Amygdala (tissue), 56 donors: ENCODE measurements at regions not wholly inside any gene's neighbourhood (a gene's known extent, or its start where the extent isn't known, plus 50 kb on each side); places are given as distances from the start of the nearest gene placed in this dataset.
"Not testable (repeated sequence)": the region's sequence is repeated elsewhere in the genome, so short reads cannot be mapped to it uniquely, and the experiment has no call there.

Experiments
- DNase-seq, 56 donors: peaks; one replicate each; lab custom pipeline; 2025; lab: John Stamatoyannopoulos, UW

DNA sequence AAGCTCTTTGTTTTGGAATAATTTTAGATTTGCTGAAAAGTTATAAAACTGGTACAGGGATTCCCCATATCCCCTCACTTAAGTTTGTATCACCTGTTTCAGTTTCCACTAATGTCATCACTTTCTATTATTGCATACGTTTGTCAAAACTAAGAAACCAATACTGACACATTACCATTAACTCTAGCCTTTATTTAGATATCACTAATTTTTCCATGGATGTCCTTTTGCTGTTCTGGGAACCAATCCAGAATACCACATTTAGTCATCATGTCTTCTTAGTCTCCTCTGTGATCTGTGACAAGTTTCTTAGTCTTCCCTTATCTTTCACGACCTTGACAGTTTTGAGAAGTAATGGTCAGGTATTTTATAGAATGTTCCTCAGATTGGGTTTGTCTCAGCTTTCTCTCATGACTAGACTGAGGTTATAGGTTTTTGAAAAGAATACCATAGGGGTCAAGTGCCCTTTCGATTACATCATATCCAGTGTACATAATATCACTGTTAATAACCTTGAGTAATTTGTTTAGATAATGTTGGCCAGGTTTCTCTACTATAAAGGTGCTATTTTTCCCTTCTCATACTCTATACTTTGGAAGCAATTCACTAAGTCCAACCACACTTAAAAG, 51.9 kb upstream of the NMUR2 start:
- DNase-seq, result no peak

DNA sequence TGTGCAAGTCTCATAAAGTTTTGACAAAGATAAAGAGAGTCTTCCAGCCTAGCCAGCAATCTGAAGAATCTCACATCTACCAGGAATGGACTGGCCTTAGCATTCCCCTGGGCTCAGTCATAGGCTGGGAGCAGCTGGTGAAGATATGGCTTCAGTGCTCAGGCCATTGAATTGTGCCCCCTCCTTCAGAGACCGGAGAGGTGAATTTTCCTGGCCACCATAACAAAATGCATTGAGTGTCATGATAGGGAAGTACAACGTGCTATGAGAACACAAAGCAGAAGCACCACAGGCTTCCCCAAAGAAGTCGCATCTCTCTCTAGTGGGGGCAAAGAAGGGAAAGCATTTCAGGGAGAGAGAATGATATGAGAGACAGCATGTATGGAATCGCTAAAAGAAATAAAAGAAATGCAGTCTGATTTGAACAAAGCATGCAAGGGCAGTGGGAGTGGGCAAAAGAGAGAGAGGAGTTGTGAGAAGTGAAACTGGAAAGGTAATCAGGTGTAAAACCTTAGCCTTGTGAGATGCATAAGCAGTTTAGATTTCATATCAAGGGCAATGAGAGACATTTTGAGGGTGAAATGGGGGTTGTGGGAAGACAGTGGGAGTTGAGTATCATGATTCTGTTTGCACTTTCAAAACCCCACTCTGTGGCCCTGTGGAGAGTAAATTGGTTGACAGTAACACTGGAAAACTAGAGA, 57.1 kb upstream of the NMUR2 start:
- DNase-seq, result peak in 4 of 56 donors; percentile 3 to 14 (median 5)

GRCh38 chr5:152464048-152464447, 59.0 kb upstream of the NMUR2 start:
- DNase-seq, result no peak

GRCh38 chr5:152465140-152465539, 60.1 kb upstream of the NMUR2 start:
- no peak for DNase-seq

GRCh38 chr5:152466085-152466745, 61.1 kb upstream of the NMUR2 start:
- DNase-seq, result no peak

DNA sequence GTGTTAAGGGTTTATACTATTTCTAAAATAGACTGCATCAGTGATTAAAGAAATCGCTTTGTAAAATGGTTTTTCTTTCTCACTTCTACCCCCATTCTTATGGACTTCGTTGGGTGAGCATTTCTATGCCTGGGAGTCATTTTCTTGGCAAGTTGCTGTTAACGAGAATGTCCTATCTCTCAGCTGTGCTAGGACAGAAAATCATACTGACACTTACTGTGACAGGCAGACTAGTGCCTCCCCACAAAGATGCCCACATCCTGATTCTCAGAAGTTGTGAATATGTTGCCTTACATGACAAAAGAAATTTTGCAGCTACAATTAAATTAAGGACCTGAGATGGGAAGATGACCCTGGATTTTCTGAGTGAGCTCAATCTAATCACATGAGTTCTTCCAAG, 65.1 kb upstream of the NMUR2 start:
- no peak for DNase-seq

DNA sequence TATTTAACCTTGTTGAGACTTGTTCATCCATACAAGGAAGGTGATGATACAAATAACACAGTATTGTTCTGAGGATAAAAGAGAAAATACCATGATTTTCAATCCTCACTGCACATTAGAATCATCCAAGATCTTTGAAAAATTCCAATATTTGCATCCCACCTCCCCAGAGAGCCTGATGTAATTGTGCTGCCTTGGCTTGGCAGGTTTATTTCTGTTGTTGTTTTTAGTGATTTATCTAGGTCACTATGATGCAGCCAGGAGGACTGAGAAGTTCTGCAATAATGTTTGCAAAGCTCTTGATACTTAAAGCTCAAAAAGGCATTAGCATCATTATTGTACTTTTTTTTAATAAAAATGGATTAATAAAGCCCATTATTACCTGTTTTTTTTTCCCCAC, 67.0 kb upstream of the NMUR2 start:
- no peak for DNase-seq

GRCh38 chr5:152474961-152475360, 69.9 kb upstream of the NMUR2 start:
- no peak for DNase-seq

DNA sequence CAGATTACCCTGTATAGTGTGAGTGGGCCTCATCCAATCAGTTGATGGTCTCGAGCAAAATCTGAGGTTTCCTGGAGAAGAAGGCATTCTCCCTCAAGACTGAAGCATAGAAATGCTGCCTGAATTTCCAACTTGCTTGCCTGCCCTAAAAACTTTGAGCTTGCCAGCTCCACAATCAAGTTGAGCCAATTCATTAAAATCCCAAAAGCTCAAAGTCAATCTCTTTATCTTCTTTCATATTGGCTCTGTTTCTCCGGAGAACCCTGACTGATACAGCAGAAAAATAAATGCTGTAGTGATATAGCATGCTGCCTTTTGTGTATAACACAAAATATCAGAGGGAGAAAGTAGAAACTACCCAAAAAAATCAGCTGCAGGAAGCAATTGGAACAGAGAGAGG, 72.5 kb upstream of the NMUR2 start:
- DNase-seq, result no peak

DNA sequence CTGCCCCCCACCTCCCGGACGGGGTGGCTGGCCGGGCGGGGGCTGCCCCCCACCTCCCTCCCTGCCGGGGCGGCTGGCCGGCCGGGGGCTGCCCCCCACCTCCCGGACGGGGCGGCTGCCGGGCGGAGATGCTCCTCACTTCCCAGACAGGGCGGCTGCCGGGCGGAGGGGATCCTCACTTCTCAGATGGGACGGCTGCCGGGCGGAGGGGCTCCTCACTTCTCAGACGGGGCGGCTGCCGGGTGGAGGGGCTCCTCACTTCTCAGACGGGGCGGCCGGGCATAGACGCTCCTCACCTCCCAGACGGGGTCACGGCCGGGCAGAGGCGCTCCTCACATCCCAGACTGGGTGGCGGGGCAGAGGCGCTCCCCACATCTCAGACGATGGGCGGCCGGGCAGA, 74.8 kb upstream of the NMUR2 start:
- not testable (repeated sequence) for DNase-seq

- not testable (repeated sequence) for DNase-seq
Measured at GRCh38 chr5:152480677-152481076, 75.6 kb upstream of the NMUR2 start.

- no peak for DNase-seq
Measured at GRCh38 chr5:152487130-152487529, 82.1 kb upstream of the NMUR2 start.

DNA sequence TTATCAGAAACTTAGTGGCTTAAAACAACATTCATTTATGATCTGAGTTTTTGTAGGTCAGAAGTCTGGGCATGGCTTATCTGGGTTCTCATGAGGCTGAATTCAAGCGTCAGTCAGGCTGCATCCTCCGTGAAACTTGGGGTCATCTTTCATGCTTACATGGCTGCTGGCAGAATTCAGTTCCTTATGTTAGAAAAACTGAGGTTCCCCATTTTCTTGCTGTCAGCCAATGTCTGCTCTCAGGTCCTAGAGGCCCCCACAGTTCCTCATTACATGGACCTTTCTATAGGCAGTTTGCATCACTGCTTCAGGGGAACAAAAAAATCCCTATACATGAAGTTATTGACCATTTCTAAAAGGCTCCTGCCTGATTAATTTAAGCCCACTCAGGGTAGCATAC, 83.8 kb upstream of the NMUR2 start:
- DNase-seq, result no peak

GRCh38 chr5:152499814-152500535, 94.9 kb upstream of the NMUR2 start:
- no peak for DNase-seq

- DNase-seq, result no peak
Measured at GRCh38 chr5:152501294-152501693, 96.2 kb upstream of the NMUR2 start.

DNA sequence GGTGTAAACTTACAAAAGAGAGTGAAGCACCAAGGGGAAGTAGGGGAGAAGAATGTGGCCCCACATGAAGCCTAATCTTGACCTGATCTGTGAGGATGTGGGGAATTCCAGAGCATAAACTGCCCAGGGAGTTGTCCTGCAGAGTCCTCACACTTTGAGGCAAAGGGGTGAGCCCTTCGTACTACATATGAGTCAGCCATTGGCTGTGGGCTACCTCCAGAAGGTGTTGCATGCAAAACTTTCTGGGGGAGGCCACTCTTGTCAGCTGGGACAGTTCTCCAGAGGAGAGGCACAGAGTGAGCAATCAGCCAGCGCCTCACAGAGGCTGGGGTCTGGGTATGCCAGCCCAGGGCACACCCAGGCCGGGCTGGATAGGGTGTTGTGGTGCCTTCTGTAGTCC, 98.1 kb upstream of the NMUR2 start:
- no peak for DNase-seq

GRCh38 chr5:152505442-152506042, 100.5 kb upstream of the NMUR2 start:
- peak in 48 of 56 donors; percentile 1 to 81 (median 30) for DNase-seq

- no peak for DNase-seq
Measured at GRCh38 chr5:152511120-152511519, 106.0 kb upstream of the NMUR2 start.

DNA sequence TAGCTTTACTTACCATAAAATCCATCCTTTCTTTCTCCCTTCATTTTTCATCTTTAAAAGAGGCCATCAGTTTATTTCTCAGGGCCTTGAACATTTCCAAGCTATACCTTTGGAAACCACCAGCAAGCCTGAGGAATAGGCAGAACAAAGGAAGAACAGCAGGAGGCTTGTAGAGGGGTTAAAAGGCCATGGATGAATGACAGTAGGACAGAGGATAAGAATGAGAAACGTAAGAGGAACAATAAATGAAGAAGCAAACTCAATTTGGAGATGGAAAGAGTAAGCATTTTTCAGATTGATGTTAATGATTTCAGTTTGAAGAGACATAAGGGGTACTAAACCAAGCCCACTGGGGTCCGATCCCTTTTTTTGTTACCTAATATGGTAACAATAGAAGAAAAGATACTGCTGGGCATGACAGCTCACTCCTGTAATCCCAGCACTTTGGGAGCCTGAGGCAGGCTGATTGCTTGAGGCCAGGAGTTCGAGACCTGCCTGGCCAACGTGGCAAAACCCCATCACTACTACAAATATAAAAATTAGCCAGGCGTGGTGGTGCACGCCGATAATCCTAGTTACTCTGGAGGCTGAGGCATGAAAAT, 106.6 kb upstream of the NMUR2 start:
- DNase-seq, result no peak

GRCh38 chr5:152514827-152515397, 109.8 kb upstream of the NMUR2 start:
- peak in 1 of 56 donors; percentile 16 for DNase-seq
